Right lobe of liver (tissue), 4 donors: ENCODE measurements at regions not wholly inside any gene's neighbourhood (a gene's known extent, or its start where the extent isn't known, plus 50 kb on each side); places are given as distances from the start of the nearest gene placed in this dataset.

Source experiments
- CTCF ChIP-seq, 4 donors: fragments of 200-600 bp in 3 of 4; fragments of 450-650 bp in 1 of 4; IDR thresholded peaks; one replicate each; pipeline versions ENCODE4 v1.5.1 to v1.8.0; 2016 to 2022; ENCODE audit warnings: antibody characterized with exemption in 4 of 4, mild to moderate bottlenecking in 2 of 4
- POLR2A ChIP-seq: fragments of 450-650 bp; IDR thresholded peaks from one replicate; pipeline ENCODE4 v1.6.1; 2017; ENCODE audit warnings: antibody characterized with exemption, mild to moderate bottlenecking
- donor health status: DM: no; HTN: no; CAD: no.
- donor health status: DM: no; HTN: no; CAD: no.
- donor health status: DM: no; HTN: yes; CAD: no.

DNA sequence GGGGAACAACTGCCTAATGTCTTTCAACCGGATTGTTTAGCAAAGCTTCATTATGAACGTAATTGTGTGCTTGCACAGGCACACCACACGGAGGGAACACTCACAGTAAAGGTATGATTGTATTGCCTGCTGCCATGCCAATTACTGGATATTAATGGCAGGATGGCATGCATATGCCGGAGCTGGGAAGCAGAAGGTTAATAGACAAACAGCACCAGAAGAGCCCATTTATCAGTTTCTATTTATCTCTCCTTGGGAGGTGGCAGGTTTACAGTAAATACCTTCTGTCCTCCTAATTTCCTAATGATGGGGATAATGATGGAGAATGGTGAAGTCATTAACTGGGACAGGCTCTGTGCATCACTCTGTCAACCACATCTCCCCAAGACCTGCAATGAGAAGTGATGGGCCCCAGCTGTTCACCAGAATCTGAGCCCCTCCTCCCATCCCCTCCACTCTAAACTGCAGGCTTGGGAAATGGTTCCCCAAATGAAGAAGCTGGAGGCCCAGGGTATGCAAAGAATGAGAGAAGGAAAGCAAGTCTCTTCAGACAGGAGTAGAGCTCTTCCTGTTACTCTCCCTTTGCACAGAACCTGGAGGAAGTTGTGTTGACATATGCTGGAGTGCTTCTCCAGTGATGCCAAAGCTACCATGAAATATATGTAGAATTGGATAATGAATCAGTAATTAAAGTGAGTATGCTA lies 160.8 kb downstream of the NAA11 start:
- TF ChIP-seq CTCF (IDR thresholded peaks at IDR 0.05) (no peak), POLR2A (no peak)
